Left hindlimb (tissue), 1 donor: ENCODE measurements at regions not wholly inside any gene's neighbourhood (a gene's known extent, or its start where the extent isn't known, plus 50 kb on each side); places are given as distances from the start of the nearest gene placed in this dataset.

Experiments
- DNase-seq: peaks from one replicate; pipeline ENCODE4 v3.0.0-alpha.2; 2018

DNA sequence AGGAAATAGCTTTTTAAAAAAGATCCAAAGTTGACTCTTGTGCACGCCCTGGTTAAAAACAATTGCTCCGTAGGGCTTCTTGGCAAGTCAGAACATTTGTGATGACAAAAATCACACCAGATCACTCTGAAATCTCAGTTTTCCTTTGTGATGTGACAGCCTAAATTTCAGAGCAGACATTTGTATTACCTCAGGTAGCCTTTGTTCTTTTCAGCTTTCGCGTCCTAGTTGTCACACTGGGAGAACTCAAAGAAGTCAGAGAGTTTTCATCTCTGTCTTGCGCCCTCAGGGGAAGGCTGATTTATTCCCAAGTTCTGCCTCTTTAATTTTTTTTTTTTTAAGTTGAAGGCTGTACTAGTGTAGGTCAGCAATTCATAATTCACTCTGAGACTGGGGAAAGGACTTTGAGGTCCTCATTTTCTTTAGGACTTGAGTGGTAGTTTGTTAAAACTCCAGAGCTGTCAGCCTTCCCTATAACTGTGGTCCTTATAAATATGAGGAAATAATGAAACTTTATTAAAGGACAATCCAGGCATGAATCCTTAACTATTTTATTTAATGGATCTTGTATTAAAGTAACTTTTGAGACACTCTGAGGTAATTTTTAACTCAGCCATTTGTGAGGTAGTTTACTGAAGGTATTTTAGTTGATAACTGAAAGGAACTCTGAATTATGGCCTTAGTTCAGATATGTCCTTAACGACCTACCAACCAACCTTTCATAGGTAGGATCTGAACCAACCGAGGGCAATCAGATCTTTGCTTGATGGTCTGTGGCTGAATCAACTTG, 525.1 kb upstream of the FAM98A start:
- no peak for DNase-seq

DNA sequence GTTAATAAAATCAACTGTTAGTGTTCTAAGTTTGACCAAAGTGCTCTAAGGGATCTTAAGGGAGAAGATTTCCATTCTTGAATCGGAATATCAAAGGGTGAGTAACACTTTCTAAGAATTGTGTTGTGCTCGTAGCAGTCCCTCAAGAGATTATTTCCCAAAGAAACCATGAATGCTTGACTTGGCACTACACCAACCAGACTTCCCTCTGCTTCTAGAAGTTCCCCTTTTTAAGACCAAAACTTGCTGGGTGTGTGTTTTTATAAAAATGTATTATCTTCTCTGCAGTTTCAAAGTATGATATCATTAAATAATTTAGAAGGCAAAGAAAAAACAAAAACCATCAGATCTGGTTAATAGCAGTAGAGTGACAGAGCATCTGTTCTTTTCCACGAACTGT, 522.0 kb upstream of the FAM98A start:
- no peak for DNase-seq

DNA sequence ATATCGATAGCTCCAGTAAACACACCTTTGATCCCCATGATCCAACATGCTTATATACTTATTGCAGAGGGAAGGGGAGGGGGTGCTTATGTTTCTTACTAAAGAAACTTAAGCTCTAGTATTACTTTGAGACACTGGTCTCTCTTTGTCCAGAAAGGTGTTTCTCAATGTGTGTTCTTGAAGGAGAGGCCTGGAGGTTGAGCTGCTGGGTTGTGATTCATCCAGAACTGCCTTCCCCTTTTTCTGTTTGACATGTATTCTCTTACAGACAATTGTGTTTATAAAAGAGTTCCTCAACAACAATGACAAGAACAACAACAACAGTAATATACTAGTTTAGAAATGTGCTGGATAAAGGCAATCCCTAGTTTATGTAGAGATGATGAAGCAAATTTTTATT, 516.0 kb upstream of the FAM98A start:
- no peak for DNase-seq

DNA sequence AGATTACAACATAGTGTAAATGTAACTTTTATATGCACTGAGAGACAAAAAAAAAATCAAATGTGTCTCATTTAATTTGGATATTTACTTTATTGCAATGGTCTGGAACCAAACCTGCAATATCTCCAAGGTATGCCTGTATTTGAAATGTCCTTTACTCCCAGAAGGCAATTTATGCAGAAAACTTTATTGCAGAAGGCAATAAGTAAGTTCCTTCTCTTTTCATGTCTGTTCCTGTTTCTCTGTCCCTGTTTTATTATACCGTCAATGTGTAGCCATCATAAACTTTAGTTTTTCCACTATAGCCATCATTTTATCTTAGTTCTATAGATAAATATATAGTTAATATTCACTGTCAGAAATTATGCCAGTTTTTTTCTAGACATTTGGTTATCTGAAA, 513.1 kb upstream of the FAM98A start:
- no peak for DNase-seq

DNA sequence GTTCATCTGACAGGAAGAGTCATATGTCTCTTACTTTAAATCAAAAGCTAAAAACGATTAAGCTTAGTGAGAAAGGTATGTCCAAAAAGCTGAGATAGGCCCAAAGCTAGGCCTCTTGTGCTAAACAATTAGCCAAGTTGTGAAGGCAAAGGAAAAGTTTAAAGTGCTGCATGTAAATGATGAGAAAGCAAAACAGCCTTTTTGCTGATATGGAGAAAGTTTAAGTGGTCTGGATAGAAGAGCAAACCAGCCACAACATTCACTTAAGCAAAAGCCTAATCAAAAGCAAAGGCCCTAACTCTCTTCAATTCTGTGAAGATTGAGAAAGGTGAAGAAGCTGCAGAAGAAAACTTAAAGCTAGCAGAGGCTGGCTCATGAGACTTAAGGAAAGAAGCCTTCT, 511.3 kb upstream of the FAM98A start:
- no peak for DNase-seq

DNA sequence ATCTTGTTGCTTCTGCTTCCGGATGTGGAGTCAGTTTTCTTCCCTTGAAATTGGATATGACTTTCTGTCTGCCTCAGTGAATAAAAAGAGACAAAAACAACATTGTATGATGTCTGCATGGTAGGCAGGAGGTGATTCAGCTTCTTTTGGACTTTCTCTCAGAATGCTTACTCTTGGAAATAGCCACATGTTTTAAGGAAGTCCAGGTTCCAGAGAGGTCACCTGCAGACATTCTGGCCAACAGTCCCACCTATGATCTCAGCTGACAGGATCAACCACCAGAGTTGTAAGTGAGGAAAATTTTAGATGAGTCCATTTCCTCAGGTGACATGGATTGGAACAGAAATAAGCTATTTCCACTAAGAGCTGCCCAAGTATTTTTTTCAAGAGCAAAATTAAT, 508.7 kb upstream of the FAM98A start:
- no peak for DNase-seq

DNA sequence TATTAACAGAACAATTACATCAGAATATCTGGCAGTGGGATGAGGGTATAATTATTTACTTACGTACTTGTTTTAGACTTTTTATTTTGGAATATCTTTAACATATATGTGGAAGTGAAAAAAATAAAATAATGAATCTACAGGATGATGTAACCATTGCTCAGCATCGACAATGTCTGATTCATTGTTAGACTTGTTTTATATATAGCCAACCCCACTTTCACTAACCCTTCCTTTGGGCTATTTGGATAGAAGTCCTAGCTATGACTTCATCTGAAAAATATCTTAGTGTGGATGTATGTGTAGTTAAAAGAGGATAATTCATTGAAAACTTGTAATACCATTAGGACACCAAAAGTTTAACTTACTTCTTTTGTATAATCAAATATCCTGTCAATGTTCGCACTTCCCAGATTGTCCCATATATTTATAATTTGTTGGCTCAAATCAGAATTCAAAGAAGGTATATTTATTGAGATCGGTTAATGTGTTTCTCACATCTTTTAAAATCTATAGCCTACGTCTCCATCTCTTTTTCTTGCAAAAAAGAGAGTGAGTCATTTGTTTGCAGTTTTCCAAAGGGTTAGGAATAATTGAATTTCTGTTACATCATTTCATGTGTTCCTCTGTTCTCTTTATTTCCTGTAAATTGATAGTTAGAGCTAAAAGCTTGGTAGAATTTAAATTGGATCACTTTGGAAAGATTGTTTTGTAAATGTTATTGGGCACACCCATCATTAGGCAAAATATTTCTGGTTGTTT, 506.1 kb upstream of the FAM98A start:
- no peak for DNase-seq

DNA sequence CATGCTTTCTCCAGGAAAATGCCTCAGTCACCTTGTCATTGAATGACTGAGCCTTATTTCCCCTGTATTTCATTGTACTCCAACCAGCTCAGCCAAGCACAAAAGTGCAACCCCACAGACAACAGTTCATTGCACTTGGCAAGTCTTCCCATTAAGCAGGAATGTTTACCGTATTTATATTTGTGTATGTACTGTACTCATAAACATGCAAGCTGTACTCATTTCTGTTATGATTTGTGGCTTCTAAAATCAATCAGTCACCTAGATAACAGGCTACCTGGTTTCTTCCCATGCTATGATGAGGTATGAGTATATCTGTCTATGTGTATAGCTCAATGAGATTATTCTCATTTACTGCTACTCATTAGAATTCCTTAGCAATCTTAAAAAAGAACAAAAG, 505.5 kb upstream of the FAM98A start:
- no peak for DNase-seq

DNA sequence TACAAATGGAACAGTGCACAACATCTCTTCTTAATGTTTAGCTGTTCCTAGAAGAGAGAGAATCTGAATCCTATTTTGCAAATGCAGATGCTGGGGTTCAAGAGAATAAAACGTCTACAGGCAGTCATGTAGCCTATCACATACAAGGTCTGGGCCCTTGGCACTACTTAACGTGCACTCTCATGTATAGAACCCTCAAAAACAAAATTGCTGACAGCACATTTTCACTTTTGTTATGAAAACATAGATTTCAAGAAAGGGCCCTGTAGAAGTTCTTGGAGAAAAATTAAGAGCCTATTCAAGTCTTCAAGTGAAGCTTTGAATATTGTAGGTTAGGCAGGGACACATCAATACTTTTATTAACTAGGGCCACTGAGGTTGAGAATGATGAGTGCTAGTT, 504.3 kb upstream of the FAM98A start:
- no peak for DNase-seq

DNA sequence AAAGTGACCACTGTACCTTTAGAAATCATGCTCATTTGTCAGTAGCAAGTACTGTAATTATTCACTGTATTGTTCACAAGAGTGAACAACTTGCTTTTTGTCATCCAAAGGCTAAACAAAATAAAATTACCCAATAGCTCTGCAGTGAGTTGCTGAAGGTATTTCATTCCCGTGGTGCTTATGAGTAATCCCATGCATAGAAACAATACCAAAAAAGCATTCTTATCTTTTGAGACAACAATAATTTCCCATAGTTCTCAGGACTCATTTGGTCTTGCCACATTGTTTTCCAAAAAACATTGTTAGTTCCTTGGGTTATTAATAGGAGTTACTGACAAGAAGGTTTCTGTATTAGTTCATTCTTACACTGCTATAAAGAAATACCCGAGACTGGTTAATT, 503.2 kb upstream of the FAM98A start:
- DNase-seq = no peak

DNA sequence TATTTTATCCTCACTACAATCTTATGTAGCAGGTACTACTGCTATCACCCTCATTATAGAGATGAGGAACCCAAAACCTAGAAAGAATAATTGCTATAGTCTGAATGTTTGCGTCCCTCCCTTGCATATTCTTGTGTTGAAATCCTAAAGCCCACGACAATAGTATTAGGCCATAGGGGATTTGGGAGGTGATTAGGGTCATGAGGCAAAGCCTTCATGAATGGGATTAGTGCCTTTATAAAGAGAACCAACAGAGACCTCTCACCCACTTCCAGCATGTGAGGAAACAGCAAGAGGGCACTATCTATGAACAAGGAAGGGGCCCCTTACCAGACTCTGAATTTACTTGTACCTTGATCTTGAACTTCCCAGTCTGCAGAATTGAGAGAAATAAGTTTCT, 500.3 kb upstream of the FAM98A start:
- no peak for DNase-seq

DNA sequence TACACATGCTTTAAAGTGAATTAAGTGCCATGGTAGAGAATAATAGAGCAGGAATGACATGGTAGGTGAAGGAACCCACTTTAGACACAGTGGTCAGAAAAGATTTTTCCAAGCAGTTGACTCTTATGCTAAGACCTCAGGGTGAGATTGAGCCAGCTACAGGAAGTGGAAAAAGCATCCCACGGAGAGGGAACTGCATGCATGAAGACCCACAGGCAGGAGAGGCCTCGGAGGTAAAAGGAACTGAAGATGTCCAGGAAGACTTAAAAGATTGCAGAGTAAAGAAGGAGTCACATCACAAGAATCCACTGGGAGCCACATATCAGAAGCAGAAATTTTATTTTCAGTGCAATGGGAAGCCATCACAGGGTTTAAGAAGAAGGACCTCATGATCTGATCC, 499.2 kb upstream of the FAM98A start:
- DNase-seq = no peak

DNA sequence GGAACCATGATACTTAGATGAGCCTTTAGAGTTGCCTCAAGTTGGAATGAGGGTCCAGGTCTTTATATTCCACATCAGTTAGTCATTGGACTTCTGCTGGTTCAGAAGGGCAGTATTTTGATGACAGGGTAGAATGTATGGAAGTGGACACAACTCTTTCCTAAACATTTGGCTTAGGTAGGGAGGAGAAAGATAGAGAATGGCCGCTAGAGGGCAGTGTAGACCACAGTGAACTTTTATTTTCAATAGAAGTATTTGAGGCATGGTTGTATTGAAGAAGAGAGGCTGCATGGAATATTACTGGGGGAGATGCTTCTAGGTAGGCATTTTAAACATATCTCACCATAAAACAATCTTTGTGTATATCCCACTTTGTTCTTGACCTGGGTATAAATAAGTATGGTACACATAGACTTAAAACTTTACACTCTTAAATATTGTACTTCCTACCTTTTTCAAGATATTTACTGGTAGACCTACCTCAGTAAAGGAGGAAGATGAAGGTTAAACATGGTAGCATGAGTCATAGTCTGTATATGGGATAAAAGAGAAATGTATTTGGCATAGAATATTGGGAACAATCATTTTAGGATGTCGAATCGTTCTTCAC, 497.6 kb upstream of the FAM98A start:
- no peak for DNase-seq

DNA sequence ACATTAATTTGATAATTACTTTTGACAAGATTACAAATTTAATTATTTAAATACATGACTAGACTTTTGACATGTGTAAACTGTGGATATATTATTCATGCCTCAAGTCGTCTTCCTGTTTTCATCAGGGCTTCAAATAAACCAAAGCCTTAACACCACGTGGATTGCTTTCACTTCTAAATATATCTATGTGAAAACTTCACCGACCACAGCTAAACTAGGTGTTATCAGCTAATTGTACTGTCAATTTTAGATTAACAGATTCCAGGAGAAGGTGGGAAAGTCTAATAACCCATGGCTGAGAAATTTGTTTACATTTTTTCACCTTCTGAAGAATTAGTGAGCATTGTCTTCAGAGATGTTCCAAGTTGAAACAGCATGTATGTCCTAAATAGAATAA, 494.7 kb upstream of the FAM98A start:
- no peak for DNase-seq

DNA sequence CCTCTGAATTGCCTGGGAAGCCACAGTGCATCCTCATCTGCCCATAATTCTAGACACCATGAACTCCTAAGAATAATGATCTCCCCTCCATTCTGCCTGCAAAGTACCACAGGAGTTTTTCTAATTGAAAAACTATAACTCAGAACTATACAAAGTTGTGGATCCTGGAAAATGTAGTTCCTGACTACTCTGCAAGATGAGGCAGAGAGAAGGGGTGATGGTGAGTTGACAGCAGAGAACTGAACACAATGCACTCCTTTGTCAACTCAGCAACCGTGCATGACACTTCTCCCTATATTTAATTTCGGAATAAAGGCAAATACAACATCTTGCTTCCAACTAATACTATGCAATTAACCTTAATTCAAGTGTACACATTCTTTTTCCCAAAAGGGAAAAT, 471.1 kb upstream of the FAM98A start:
- no peak for DNase-seq

DNA sequence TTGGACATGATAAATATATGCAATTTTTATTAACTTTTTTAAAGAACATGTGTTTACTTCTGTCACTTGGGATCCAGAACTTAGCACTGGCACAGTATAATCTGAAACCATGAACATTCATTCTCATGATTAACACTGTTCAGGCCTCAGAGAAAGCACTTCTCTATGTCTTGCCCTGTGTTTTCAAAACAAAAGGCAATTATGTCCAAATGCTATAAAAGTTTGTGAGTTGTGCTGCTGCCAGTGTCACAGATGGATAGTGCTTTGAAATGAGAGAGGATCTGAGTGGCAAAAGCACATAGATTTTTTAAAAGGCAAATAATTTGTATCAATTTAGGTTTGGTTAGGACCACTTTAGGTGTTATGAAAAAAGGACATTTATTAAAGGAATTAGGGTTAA, 470.5 kb upstream of the FAM98A start:
- no peak for DNase-seq

DNA sequence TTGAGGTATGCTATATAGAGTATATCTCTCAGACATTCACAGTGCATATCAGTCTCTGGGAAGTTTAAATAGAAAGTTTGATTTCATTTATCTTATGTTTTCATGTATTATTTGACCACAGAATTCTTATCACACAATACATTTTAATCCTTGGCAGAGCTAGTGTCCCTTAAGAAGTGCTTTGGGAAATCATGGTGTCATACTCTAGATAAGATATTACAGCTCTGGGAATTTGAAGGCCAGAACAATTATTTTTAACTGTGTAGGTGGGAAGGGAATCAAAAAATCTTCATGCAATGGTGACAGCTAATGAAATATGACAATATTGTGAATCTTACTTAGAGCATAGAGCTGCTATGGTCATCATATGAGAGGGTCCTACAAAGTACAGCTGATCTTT, 451.3 kb upstream of the FAM98A start:
- DNase-seq = no peak

DNA sequence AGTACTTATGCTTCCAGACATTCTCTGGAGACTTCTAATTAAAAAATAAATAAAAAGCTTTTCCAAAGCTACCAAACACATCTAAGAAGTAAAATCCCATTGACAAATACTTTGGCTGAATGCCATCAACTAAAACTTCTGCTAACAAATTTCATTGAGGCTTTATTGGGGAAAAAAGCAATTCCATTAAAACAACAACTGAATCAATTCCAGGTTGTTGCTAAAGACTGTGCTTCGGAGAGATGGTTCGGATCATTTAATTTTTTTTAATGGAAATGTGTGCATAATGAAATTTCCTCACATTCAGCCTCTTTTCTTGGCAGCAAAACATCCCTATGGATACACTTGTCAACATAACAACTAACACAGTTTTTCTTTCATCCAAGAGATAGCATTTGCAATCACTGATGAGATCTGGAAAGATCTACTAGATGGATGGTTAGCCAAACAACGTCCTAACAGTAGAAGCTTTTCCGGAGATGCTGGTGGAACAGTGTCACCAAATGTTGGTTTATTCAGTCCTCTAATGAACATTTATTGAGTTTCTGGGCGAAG, 446.1 kb upstream of the FAM98A start:
- DNase-seq = no peak

DNA sequence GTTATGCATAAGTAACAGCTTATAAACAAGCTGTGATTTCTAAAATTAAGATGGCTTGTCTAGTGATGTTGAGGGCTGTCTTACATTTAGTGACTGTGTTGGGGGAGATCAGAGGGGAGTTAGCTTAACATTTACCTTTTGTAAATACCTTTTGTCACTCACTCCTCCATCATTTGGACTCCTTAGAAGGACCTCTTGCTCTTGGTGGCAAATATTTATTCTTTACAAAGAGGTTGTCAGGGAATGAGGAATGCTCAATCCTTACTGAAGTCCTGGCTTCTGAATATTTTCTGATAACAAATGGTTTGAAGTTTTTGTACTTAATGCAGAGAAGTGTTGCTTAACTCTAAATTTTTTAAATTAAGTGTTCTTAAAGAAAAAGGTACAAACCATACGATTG, 438.8 kb upstream of the FAM98A start:
- DNase-seq = no peak

DNA sequence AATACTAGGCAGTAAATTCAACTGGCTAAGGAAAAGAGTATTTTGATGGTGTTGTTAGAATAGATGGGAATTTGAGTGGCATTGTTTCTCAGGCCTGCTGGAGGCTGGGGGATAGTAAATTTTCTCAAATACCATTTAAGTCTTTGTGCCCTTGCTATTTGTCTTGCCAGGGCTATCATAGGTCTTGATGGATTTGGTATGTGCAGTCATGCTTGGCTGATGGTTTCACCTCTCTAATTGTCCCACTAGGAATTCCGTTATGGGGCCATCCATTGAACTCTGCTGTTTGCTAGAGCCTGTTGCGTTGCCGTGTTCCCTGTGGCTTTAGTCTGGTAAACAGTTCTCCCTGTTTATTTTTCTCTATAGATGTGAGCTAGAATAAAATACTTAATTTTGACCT, 438.1 kb upstream of the FAM98A start:
- DNase-seq = no peak

DNA sequence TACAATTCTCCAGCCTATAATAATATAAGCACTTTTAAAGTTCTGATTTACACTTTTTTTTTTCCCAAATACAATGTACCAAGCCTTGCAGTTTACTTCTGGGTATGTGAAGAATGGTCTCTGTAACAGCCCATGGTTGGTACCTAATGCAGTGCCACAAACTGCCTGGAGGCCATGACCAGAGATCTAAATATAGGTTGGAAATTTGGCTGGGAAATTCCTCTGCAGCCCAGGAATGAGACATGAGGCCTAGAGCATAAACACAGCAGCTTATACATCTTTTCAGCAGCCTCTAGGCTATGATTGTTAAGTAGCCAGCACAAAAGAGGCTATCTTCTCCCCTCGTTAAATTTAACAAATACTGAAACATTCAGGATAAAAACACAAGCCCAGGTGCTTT, 432.0 kb upstream of the FAM98A start:
- no peak for DNase-seq

DNA sequence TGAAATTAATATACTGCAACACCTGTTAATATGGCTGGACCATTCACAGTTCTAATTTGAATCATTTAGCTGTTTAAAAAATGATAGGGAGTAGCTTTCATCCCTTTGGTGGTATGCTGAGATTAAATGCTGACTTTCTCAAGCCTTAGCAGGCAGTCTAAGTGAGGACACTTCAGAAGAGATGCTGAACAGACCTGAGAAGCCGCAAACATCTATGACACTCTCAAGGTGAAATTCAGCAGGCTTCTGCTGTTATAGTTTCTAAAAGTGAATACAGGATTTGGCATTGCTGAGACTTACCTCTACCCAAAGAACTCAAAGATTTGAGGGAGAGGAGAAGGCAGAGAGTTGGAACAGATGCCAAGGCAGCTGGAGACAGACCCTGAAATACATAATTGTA, 431.2 kb upstream of the FAM98A start:
- DNase-seq = no peak

DNA sequence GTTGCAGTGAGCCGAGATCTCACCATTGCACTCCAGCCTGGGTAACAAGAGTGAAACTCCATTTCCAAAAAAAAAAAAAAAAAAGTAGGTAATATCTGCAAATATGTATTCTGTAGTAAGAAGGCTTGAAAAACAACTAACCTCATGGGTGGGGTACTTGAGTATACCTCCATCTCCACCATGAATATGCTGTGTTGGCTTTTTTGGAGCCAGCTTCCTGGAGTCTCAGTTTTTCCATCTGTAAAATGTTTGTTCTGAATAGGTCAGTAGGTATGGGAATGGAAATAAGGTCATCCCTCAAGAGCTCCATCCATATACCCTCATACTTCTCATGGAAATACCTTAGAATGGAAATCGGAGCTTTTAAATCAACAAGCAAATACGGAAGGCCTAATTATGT, 430.0 kb upstream of the FAM98A start:
- no peak for DNase-seq

DNA sequence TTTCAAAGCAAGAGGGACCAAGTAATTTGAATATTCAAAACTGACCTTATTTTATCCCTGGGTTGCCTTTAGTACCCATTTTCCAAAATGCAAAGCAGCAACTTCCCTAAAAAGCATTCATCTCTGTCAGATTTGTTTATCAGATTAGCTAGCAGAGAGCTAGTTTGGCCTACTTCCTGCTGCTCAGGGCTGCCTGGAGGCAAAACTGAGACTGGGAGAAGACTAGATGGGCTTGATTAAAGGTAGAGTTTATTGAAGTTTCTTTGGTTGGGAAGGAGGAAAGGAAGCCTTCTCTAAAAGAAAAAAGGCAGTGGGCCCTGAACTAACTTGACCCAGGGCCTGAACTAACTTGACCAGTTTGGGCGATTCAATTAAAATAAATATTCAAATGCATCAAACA, 426.1 kb upstream of the FAM98A start:
- no peak for DNase-seq
